SJCRH30 (cell line): ENCODE measurements at regions not wholly inside any gene's neighbourhood (a gene's known extent, or its start where the extent isn't known, plus 50 kb on each side); places are given as distances from the start of the nearest gene placed in this dataset.

Experiments used
- DNase-seq, 2 experiments: peaks; one replicate each; pipeline ENCODE4 v3.0.0-alpha.2; 2015 to 2020
- H3K27ac ChIP-seq: fragments of 250-450 bp; sonication (Bioruptor Pico); 2 replicates; pipeline ENCODE4 v1.5.1; 2020; ENCODE audit warnings: mild to moderate bottlenecking, moderate library complexity
- H3K27me3 ChIP-seq: fragments of 250-450 bp; sonication (Bioruptor Pico); 2 replicates; pipeline ENCODE4 v1.5.1; 2020; ENCODE audit warnings: mild to moderate bottlenecking, moderate library complexity
- H3K36me3 ChIP-seq: fragments of 250-450 bp; sonication (Bioruptor Pico); 2 replicates; pipeline ENCODE4 v1.5.1; 2020; ENCODE audit warnings: mild to moderate bottlenecking, moderate library complexity
- H3K4me1 ChIP-seq: fragments of 250-450 bp; sonication (Bioruptor Pico); 2 replicates; pipeline ENCODE4 v1.5.1; 2020; ENCODE audit warnings: mild to moderate bottlenecking, moderate library complexity
- H3K4me3 ChIP-seq: fragments of 250-450 bp; sonication (Bioruptor Pico); 2 replicates; pipeline ENCODE4 v1.5.1; 2020; ENCODE audit warnings: mild to moderate bottlenecking, moderate library complexity
- H3K9me3 ChIP-seq: fragments of 250-450 bp; sonication (Bioruptor Pico); replicated peaks from 2 replicates; pipeline ENCODE4 v1.5.1; 2020; ENCODE audit warnings: mild to moderate bottlenecking, moderate library complexity

DNA sequence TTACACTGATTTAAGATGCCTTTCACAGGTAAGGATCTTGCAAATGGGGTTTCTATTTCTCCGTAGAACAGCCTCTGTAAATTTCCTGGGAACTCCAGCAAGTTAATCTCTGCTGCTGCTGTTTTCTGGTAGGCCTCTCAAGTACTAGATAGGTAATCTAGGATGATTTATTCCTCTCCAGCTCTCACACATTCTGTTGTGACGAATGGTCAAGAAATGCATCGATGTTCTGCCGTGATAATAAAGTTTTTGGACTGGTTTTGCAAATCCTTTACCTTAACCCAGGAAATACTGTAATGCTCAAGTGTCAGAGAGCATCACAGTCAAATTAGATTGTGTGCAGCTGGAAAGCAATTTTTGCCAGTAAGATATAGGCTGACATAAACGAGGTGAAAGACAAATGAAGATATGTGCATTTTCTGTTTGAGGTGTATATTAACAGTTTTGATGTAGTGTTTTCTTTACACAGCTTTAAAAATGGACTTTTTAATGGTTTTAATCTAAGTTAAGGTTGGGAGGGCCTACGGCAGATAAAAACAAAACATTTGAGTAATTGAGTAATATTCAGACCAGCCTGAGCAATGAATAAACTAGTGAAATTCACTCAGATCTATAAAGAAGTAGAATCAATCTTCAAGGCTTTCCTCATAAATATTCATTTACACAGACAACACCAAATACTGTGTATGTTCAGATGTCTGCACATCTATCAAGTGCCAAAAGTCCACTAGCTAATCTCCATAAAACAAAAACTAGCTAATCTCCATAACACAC, 300.6 kb upstream of the EDIL3 start:
- H3K4me1 ChIP-seq = peaks cover 8% of the 10 kb centered on the region; the same call in 1 of the 2 replicates
- H3K36me3 ChIP-seq = no peaks in the 10 kb centered on the region
- no peak overlapping the region for H3K27ac ChIP-seq
- no peak overlapping the region for H3K4me3 ChIP-seq
- H3K27me3 ChIP-seq = no peaks in the 10 kb centered on the region
- no peak for DNase-seq
- no peaks in the 10 kb centered on the region for H3K9me3 ChIP-seq

DNA sequence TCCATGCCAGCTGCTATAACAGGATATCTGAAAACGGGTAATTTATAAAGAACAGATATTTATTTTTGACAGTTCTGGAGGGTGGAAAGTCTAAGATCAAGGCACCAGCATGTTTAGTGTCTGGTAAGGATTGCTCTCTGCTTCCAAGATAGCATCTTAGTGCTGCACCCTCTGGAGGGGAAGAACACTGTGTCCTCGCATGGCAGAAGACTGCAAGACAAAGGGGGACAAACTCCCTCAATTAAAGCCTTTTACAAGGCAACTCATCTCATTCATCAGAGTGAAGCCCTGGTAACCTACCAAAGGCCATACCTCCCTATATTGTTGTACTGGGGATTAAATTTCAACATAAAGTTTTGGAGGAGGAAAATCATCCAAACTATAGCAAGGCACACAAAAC, 298.9 kb upstream of the EDIL3 start:
- Histone ChIP-seq H3K4me1 (peaks cover 8% of the 10 kb centered on the region; the same call in 1 of the 2 replicates), H3K36me3 (no peaks in the 10 kb centered on the region), H3K27me3 (no peaks in the 10 kb centered on the region), H3K27ac (no peak overlapping the region), H3K4me3 (no peak overlapping the region), H3K9me3 (no peaks in the 10 kb centered on the region)
- DNase-seq = no peak

DNA sequence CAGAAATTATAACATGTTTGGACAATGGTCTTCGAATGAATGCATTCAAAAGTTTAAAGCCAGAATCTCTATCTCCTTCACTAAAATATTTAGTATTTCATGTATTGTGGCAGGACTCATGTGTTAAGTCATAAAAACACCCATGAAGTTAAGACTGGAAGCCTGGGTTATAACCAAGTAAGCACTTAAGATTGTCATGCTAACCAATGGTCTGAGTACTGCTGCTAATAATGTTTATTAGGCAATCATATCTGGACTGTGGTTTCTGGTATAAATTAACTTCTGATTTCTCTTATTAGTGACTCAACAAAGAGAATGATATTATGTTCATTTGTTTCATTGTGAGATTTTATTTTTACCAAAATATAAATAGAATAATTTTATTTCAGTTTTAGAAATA, 297.9 kb upstream of the EDIL3 start:
- no peaks in the 10 kb centered on the region for H3K4me1 ChIP-seq
- H3K4me3 ChIP-seq = no peak overlapping the region
- no peaks in the 10 kb centered on the region for H3K27me3 ChIP-seq
- no peaks in the 10 kb centered on the region for H3K36me3 ChIP-seq
- no peak overlapping the region for H3K27ac ChIP-seq
- no peaks in the 10 kb centered on the region for H3K9me3 ChIP-seq
- no peak for DNase-seq

DNA sequence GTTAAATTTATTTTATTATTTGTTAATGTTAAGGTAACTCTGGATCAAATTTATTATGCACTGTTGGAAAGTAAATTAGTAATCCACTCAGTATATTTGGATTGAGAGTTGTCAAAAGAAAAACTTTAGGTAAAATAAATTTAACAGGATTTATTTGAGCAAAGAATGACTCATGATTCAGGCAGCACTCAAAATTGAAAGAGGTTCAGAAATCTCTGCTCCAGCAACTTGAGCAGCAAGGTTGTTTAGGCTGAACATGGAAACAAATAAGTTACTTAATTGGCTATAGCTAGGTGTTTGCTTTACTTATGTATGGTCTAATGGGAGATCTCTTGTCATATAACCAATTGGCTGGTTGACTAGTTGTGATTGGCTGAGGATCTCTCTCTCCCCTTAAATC, 296.2 kb upstream of the EDIL3 start:
- no peak overlapping the region for H3K4me3 ChIP-seq
- no peaks in the 10 kb centered on the region for H3K9me3 ChIP-seq

DNA sequence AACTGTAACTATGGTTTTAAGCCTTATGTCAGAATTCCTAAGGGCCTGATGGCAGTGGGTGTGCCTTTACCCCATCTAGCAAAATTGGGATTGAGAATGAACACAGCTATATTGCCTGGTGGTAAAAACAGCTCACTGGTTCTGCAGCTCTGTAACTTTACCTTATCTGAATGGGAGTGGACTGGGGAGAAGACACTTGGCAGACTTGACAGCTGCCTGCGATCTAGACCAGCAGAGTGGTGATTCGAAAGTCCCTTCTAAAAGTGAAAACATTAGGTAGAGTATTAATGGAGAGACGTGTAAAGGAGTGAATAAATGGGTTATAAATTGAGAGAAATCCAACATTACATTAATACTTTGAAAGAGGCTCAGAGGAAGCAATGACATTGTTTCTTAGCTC, 289.1 kb upstream of the EDIL3 start:
- Histone ChIP-seq H3K9me3 (peaks cover 6% of the 10 kb centered on the region; the same call in 1 of the 2 replicates), H3K4me3 (no peak overlapping the region), H3K4me1 (no peaks in the 10 kb centered on the region), H3K36me3 (no peaks in the 10 kb centered on the region), H3K27ac (no peak overlapping the region), H3K27me3 (no peaks in the 10 kb centered on the region)
- no peak for DNase-seq

More for the DNA sequence above, 296.2 kb upstream of the EDIL3 start:
- H3K27me3 ChIP-seq = no peaks in the 10 kb centered on the region
- no peaks in the 10 kb centered on the region for H3K4me1 ChIP-seq
- no peaks in the 10 kb centered on the region for H3K36me3 ChIP-seq
- H3K27ac ChIP-seq = no peak overlapping the region
- DNase-seq = no peak

DNA sequence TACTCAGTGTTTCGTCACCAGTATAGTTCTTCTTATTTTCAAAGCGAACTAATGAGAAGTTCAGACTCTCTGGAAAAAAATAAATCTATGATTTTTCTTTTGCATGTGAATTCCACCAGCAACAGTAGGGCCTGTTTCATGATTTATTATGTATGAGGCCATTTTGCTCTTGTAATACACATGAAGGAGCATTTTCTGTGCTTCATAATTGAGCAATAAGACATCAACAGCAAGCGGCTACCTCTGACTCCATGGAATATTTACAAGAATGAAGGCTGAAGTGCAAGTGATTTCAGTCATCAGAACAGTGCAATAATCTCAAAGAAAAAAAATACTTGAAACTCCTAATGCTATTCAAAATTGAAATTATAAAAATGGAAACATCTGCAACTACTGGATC, 282.9 kb upstream of the EDIL3 start:
- Histone ChIP-seq H3K36me3 (no peaks in the 10 kb centered on the region), H3K4me1 (no peaks in the 10 kb centered on the region), H3K4me3 (no peak overlapping the region), H3K27me3 (no peaks in the 10 kb centered on the region), H3K9me3 (peaks cover 6% of the 10 kb centered on the region; the same call in 1 of the 2 replicates), H3K27ac (no peak overlapping the region)
- DNase-seq = no peak

DNA sequence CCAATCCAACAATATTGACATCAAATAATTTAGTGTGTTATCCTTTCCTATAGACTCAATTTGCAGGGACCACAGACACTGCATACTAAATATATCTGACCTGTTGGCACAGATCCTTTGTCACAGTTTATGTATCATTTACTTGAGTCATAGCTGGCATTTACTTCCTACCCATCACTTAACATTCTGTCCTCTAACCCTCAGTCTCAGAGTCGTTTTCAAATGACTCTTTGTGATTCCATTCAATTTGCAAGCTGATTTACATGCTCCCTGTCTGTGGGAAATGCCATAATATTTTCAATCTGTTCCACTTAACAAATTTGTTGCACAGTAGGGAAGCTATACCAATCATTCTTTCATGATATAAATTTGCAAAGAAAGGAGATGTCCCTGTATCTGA, 265.7 kb upstream of the EDIL3 start:
- H3K27me3 ChIP-seq = no peaks in the 10 kb centered on the region
- H3K36me3 ChIP-seq = no peaks in the 10 kb centered on the region
- no peaks in the 10 kb centered on the region for H3K4me1 ChIP-seq
- H3K4me3 ChIP-seq = no peak overlapping the region
- no peak for DNase-seq
- no peak overlapping the region for H3K27ac ChIP-seq
- no peaks in the 10 kb centered on the region for H3K9me3 ChIP-seq

DNA sequence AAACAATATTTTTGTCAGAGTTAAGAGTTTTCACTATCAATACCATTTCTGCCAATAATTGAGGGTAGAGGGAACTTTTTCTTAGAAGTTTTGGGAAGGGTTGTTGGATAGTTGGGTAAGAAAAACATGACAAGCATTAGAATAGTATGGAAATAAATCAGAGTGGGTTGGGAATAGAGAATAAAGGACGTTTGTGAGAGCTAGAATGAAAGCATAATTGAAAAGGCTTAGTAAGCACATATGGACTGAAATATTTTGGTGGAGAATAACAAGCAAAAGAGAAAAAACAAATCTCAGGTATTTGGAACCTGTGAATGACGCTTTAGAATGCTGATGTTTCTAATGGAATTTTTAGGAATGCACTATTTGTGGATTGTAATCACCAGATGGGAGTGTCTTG, 262.9 kb upstream of the EDIL3 start:
- H3K36me3 ChIP-seq = no peaks in the 10 kb centered on the region
- H3K4me1 ChIP-seq = no peaks in the 10 kb centered on the region
- H3K27me3 ChIP-seq = no peaks in the 10 kb centered on the region
- no peak for DNase-seq
- H3K9me3 ChIP-seq = no peaks in the 10 kb centered on the region
- no peak overlapping the region for H3K4me3 ChIP-seq
- H3K27ac ChIP-seq = no peak overlapping the region

DNA sequence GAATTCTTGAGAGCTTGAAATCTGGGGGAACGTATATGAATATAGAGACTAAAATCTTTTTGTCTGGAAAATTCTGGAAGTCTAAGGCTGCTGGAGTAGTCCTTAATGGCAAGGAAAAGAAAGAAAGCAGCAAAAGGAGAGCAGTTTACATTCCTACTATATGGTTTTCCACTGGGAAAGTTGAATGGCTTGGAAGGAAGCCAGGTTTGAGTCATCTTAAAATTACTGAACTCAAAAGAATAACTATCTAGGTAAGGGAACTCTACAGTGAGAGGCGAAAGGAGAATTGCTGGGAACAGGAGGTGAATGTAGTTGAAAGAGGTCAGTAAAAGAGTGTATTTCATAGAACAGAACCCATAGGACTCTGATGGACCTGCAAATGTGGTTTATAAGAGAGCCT, 258.1 kb upstream of the EDIL3 start:
- Histone ChIP-seq H3K4me3 (no peak overlapping the region), H3K27ac (no peak overlapping the region), H3K27me3 (no peaks in the 10 kb centered on the region), H3K4me1 (no peaks in the 10 kb centered on the region), H3K9me3 (no peaks in the 10 kb centered on the region), H3K36me3 (no peaks in the 10 kb centered on the region)
- peak in 1 of 2 experiments; percentile 27 for DNase-seq

DNA sequence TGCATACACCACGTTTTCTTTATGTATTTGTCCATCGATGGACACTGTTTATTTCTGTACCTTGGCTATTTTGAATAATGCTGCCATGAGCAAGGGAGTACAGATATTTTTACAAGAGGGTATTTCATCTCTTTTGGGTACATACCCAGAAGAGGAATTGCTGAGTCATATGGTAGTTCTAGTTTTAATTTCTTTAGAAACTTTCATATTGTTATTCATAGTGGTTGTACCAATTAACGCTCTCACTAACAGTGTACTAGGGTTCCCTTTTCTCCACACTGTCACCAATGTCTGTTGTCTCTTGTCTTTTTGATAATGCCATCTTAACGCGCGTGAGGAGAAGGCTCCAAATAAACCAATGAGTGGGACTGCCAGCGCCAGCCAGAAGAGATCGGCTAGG, 257.6 kb upstream of the EDIL3 start:
- H3K4me1 ChIP-seq = no peaks in the 10 kb centered on the region
- no peak overlapping the region for H3K4me3 ChIP-seq
- H3K36me3 ChIP-seq = no peaks in the 10 kb centered on the region
- no peaks in the 10 kb centered on the region for H3K27me3 ChIP-seq
- H3K27ac ChIP-seq = no peak overlapping the region
- no peak for DNase-seq
- H3K9me3 ChIP-seq = no peaks in the 10 kb centered on the region

DNA sequence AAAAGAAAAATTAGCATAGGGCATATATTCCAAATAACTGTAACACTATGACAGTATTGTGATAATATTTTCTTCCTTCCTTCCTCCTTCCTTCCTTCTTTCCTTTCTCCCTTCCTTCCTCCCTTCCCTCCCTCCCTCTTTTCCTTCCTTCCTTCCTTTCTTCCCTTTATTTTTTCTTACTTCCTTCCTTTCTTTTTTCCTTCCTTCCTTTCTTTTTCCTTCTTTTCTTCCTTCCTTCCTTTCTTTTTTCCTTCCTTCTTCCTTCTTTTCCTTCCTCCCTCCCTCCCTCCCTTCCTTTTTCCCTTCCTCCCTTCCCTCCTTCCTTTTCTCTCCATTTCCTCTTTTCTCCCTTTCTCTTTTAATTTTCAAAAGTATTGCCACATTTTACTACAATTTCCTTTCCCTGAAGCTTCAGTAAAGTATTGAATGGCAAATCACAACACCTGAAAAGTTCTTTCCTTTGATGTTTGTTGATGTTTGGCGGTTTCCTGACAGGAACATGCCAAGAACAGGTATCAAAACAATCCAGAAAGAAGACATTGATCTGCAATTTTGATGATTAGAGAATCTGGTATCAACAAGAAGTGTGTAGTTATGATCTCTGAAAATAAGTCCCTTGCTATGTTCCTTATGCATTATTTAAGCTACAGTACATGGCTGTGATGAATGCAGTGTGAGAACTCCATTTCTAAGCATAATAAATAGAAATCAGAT, 253.1 kb upstream of the EDIL3 start:
- H3K27ac ChIP-seq = no peak overlapping the region
- no peaks in the 10 kb centered on the region for H3K4me1 ChIP-seq
- H3K36me3 ChIP-seq = no peaks in the 10 kb centered on the region
- H3K9me3 ChIP-seq = no peaks in the 10 kb centered on the region
- no peaks in the 10 kb centered on the region for H3K27me3 ChIP-seq
- DNase-seq = no peak
- H3K4me3 ChIP-seq = no peak overlapping the region

DNA sequence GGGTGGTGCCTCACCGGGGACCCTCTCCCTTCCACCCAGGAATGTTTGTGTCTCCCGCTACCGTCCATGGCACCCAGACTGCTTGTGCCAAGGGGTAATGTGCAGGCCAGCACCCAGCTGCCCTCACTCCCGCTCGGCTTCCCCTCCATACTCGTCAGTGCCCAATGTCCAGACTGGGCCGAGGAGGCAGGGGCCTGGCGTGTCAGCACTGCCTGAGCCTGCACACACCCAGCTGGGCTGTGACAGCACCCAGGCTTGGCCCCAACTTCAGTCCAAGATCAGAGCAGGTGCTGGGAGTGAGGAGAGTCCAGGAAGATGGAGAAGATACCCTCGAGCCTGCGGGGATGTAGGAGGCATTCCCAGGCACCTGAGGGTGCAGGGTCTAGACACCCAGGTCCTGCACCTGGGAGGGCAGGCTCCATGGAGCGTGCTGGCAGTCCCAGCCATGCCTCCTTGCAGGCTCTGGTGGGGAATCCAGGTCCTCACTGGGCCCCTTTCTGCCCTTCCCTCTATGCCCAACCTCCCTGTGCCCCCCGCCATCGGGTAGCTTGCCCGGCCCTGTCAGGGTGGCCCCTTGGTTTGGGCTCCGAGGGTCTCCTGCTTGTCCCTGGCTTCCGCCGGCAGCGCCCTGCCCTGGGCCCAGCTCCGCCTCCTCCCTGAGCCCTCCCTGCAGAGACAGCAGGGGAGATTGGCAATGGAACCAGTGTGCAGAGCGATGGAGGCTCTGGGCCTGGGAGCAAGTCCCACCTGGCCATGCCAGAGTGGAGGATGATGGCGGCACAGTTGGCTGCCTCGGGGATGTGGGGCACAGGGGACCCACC, 250.8 kb upstream of the EDIL3 start:
- no peaks in the 10 kb centered on the region for H3K4me1 ChIP-seq
- H3K36me3 ChIP-seq = no peaks in the 10 kb centered on the region
- DNase-seq = no peak
- no peaks in the 10 kb centered on the region for H3K27me3 ChIP-seq
- no peak overlapping the region for H3K27ac ChIP-seq
- no peak overlapping the region for H3K4me3 ChIP-seq
- no peaks in the 10 kb centered on the region for H3K9me3 ChIP-seq

DNA sequence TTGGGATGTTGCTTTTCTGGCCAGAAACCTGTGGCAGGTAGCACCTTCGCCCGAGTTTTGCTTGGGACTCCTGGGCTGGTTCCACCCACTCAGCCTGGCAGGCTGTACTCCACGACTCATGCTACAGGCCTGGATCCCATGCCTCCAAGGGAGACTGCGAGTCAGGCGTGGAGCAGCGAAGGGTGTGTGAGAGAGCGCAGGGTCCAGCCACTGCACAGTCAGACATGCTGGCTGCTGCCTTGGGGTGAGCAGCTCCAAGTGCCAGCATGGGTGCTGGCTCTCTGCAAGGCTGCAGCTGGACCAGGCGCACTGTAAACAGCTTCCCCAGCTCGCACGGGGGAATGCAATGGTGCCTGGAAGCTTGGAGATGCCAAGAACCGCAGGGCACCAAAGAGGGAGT, 249.6 kb upstream of the EDIL3 start:
- H3K27ac ChIP-seq = no peak overlapping the region
- no peak for DNase-seq

DNA sequence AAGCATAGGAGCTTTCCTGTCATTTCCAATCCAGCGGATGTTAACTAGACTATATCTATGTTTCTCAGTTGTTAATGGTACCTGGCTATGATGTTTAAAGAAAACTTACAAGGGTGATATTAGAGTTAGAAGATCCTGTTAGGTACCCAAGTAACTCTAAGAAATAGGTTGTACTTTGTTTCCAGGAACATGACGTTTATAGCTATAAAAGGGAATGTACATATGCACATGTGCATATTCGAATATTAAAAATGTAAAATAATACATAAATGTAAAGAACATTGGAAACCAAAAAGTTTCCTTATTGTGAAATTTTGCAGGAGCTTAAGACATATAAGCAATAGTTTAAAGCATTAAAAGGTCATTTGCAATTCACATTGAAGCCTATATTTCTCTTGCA, 247.7 kb upstream of the EDIL3 start:
- Histone ChIP-seq H3K4me3 (no peak overlapping the region), H3K36me3 (no peaks in the 10 kb centered on the region), H3K27me3 (no peaks in the 10 kb centered on the region), H3K9me3 (no peaks in the 10 kb centered on the region), H3K4me1 (no peaks in the 10 kb centered on the region), H3K27ac (no peak overlapping the region)
- DNase-seq = no peak

More for the DNA sequence above, 249.6 kb upstream of the EDIL3 start:
- Histone ChIP-seq H3K27me3 (no peaks in the 10 kb centered on the region), H3K9me3 (no peaks in the 10 kb centered on the region), H3K4me1 (no peaks in the 10 kb centered on the region), H3K36me3 (no peaks in the 10 kb centered on the region), H3K4me3 (no peak overlapping the region)

DNA sequence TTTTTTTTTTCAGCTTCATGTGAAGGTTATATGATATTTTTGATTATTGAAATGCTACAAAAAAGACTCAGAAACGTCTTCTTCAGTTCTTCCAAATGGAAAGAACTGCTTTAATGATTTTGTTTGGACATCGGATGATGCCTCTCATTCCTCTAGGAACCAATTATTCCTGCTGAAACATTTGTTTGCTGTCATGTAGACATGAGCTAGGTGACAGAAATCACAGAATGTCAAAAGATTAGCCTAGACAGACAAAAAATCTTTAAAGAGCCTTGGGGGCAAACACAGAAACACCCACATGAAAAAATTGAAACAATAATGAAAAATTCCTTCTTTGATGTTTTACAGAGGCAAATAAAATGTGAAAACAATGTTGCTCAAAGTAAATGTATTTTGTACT, 244.2 kb upstream of the EDIL3 start:
- Histone ChIP-seq H3K27me3 (no peaks in the 10 kb centered on the region), H3K4me3 (no peak overlapping the region), H3K4me1 (no peaks in the 10 kb centered on the region), H3K36me3 (no peaks in the 10 kb centered on the region), H3K9me3 (no peaks in the 10 kb centered on the region), H3K27ac (no peak overlapping the region)
- no peak for DNase-seq
